ENCODE measurements at regions not wholly inside any gene's neighbourhood (a gene's known extent, or its start where the extent isn't known, plus 50 kb on each side); places are given as distances from the start of the nearest gene placed in this dataset.

GRCh38 chr2:176650104-176650837 lies 381.0 kb downstream of the MTX2 start:
- no peaks in the 10 kb centered on the region for H3K36me3 Mint-ChIP-seq
- H3K4me1 Mint-ChIP-seq: peaks cover 11% of the 10 kb centered on the region
- ATAC-seq: no peak
- H3K4me3 Mint-ChIP-seq: no peak overlapping the region
- no peak overlapping the region for H3K27ac Mint-ChIP-seq
- no peaks in the 10 kb centered on the region for H3K9me3 Mint-ChIP-seq
- DNase-seq (ENCODE audit: low spot score in 2 of 2): no peak

- Mint-ChIP-seq H3K4me3 (no peak overlapping the region), H3K4me1 (peaks cover 11% of the 10 kb centered on the region), H3K9me3 (no peaks in the 10 kb centered on the region), H3K27ac (no peak overlapping the region), H3K36me3 (no peaks in the 10 kb centered on the region)
- DNase-seq (ENCODE audit: low spot score in 2 of 2) (no peak), ATAC-seq (no peak)
These were observed 381.8 kb downstream of the MTX2 start for GRCh38 chr2:176650838-176651555.

GRCh38 chr2:176652300-176653182 lies 383.3 kb downstream of the MTX2 start:
- H3K9me3 Mint-ChIP-seq: no peaks in the 10 kb centered on the region
- H3K27ac Mint-ChIP-seq: no peak overlapping the region
- no peak overlapping the region for H3K4me3 Mint-ChIP-seq
- H3K36me3 Mint-ChIP-seq: no peaks in the 10 kb centered on the region
- H3K4me1 Mint-ChIP-seq: peaks cover 11% of the 10 kb centered on the region
- DNase-seq (ENCODE audit: low spot score in 2 of 2) (no peak), ATAC-seq (peak; percentile 95)

- no peaks in the 10 kb centered on the region for H3K9me3 Mint-ChIP-seq
- no peak overlapping the region for H3K4me3 Mint-ChIP-seq
- H3K36me3 Mint-ChIP-seq: no peaks in the 10 kb centered on the region
- peaks cover 11% of the 10 kb centered on the region for H3K4me1 Mint-ChIP-seq
- no peak overlapping the region for H3K27ac Mint-ChIP-seq
- no peak for DNase-seq (ENCODE audit: low spot score in 2 of 2)
- ATAC-seq: no peak
These were observed 384.5 kb downstream of the MTX2 start for GRCh38 chr2:176653479-176654443.

- Mint-ChIP-seq H3K27ac (no peak overlapping the region), H3K9me3 (no peaks in the 10 kb centered on the region), H3K4me1 (peaks cover 11% of the 10 kb centered on the region), H3K36me3 (no peaks in the 10 kb centered on the region), H3K4me3 (no peak overlapping the region)
- no peak for ATAC-seq
- no peak for DNase-seq (ENCODE audit: low spot score in 2 of 2)
These were observed 387.0 kb downstream of the MTX2 start for GRCh38 chr2:176656038-176656775.

- Mint-ChIP-seq H3K27ac (no peak overlapping the region), H3K9me3 (no peaks in the 10 kb centered on the region), H3K4me1 (peaks cover 11% of the 10 kb centered on the region), H3K36me3 (no peaks in the 10 kb centered on the region), H3K4me3 (no peak overlapping the region)
- ATAC-seq (no peak), DNase-seq (ENCODE audit: low spot score in 2 of 2) (no peak)
These were observed 387.5 kb downstream of the MTX2 start for GRCh38 chr2:176656776-176657140.

- Mint-ChIP-seq H3K27ac (no peak overlapping the region), H3K4me1 (peaks cover 10% of the 10 kb centered on the region), H3K36me3 (no peaks in the 10 kb centered on the region), H3K9me3 (no peaks in the 10 kb centered on the region), H3K4me3 (no peak overlapping the region)
- ATAC-seq: no peak
- DNase-seq (ENCODE audit: low spot score in 2 of 2): no peak
These were observed 388.2 kb downstream of the MTX2 start for GRCh38 chr2:176657393-176657792.

GRCh38 chr2:176658708-176659107 lies 389.5 kb downstream of the MTX2 start:
- ATAC-seq: no peak
- Mint-ChIP-seq H3K4me3 (no peak overlapping the region), H3K9me3 (no peaks in the 10 kb centered on the region)

GRCh38 chr2:176662753-176663152 lies 393.5 kb downstream of the MTX2 start:
- Mint-ChIP-seq H3K27ac (no peak overlapping the region), H3K9me3 (no peaks in the 10 kb centered on the region), H3K36me3 (no peaks in the 10 kb centered on the region), H3K4me3 (no peak overlapping the region), H3K4me1 (no peaks in the 10 kb centered on the region)
- DNase-seq (ENCODE audit: low spot score in 2 of 2): no peak
- no peak for ATAC-seq

More at GRCh38 chr2:176658708-176659107, 389.5 kb downstream of the MTX2 start:
- no peak for DNase-seq (ENCODE audit: low spot score in 2 of 2)
- Mint-ChIP-seq H3K36me3 (no peaks in the 10 kb centered on the region), H3K27ac (no peak overlapping the region), H3K4me1 (no peaks in the 10 kb centered on the region)

GRCh38 chr2:176664478-176664877 lies 395.2 kb downstream of the MTX2 start:
- Mint-ChIP-seq H3K4me3 (no peak overlapping the region), H3K4me1 (no peaks in the 10 kb centered on the region), H3K27ac (no peak overlapping the region), H3K9me3 (no peaks in the 10 kb centered on the region), H3K36me3 (no peaks in the 10 kb centered on the region)
- DNase-seq (ENCODE audit: low spot score in 2 of 2): no peak
- ATAC-seq: no peak

- no peaks in the 10 kb centered on the region for H3K9me3 Mint-ChIP-seq
- DNase-seq (ENCODE audit: low spot score in 2 of 2): no peak
- H3K27ac Mint-ChIP-seq: no peak overlapping the region
- no peak overlapping the region for H3K4me3 Mint-ChIP-seq
- no peak for ATAC-seq
- H3K36me3 Mint-ChIP-seq: no peaks in the 10 kb centered on the region
- no peaks in the 10 kb centered on the region for H3K4me1 Mint-ChIP-seq
These were observed 395.8 kb downstream of the MTX2 start for GRCh38 chr2:176665086-176665485.

- DNase-seq (ENCODE audit: low spot score in 2 of 2): no peak
- H3K27ac Mint-ChIP-seq: no peak overlapping the region
- H3K9me3 Mint-ChIP-seq: no peaks in the 10 kb centered on the region
- H3K36me3 Mint-ChIP-seq: no peaks in the 10 kb centered on the region
- no peak for ATAC-seq
- H3K4me1 Mint-ChIP-seq: no peaks in the 10 kb centered on the region
- H3K4me3 Mint-ChIP-seq: no peak overlapping the region
These were observed 399.7 kb downstream of the MTX2 start for GRCh38 chr2:176668912-176669311.

GRCh38 chr2:176669398-176670174 lies 400.3 kb downstream of the MTX2 start:
- ATAC-seq (no peak), DNase-seq (ENCODE audit: low spot score in 2 of 2) (no peak)
- no peaks in the 10 kb centered on the region for H3K36me3 Mint-ChIP-seq
- no peak overlapping the region for H3K27ac Mint-ChIP-seq
- H3K9me3 Mint-ChIP-seq: no peaks in the 10 kb centered on the region
- no peak overlapping the region for H3K4me3 Mint-ChIP-seq
- H3K4me1 Mint-ChIP-seq: no peaks in the 10 kb centered on the region

Measured in stimulated activated effector memory CD8-positive, alpha-beta T cell treated with anti-CD3 and anti-CD28 coated beads, Interleukin-12 subunit alpha, Interleukin-12 subunit beta, amount 100 ng/mL, for 72 hours (primary cell).